ENCODE measurements at regions not wholly inside any gene's neighbourhood (a gene's known extent, or its start where the extent isn't known, plus 50 kb on each side); places are given as distances from the start of the nearest gene placed in this dataset.

DNA sequence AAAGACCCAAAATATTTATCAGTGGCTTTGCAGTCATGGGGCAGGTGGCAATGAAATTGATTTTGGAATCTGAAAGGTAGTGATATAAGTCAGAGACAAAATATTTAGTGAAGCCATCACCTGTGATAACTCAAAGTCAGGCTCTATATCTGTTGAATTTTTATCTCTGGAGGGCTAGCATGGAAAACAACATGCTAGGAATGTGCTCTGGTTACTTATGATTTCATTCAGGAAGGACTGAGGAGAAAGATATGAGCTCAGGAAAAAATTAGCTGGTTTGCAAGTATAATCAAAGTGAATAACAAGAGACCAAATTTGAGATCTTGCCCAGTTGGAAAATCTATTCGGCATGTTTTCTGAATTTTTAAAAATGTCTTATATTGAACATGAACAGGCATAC lies 364.6 kb upstream of the LRRC7 start:
- no peak for TF ChIP-seq EZH2 (IDR thresholded peaks at IDR 0.05; ENCODE audit: insufficient read depth, poor library complexity, severe bottlenecking)
- TF ChIP-seq EZH2phosphoT487 (IDR thresholded peaks at IDR 0.05; ENCODE audit: insufficient read depth, low read depth) = no peak

Data from GM23248 (cell line).